Cardiac muscle cell (in vitro differentiated cells and primary cell): ENCODE measurements at regions not wholly inside any gene's neighbourhood (a gene's known extent, or its start where the extent isn't known, plus 50 kb on each side); places are given as distances from the start of the nearest gene placed in this dataset.

Experiments used
- DNase-seq, 2 donors: peaks; one replicate each; pipeline versions ENCODE4 v3.0.0 to v3.0.0-alpha.2; 2010 to 2017; ENCODE audit warnings: low read depth in 1 of 2, low spot score in 1 of 2
- H3K27ac ChIP-seq: fragments of 200-600 bp; sonication (generic); 2 replicates; pipeline ENCODE4 v1.5.1; 2016
- H3K27me3 ChIP-seq: fragments of 200-600 bp; sonication (generic); 2 replicates; pipeline ENCODE4 v1.6.0; 2016; ENCODE audit warnings: control low read depth
- H3K36me3 ChIP-seq: fragments of 200-600 bp; sonication (generic); 2 replicates; pipeline ENCODE4 v1.5.1; 2016; ENCODE audit warnings: control low read depth
- H3K4me1 ChIP-seq: fragments of 200-600 bp; sonication (generic); 2 replicates; pipeline ENCODE4 v1.8.1; 2017; ENCODE audit warnings: low read depth, mild to moderate bottlenecking, mixed run types
- H3K4me3 ChIP-seq: fragments of 200-600 bp; sonication (generic); 2 replicates; pipeline ENCODE4 v1.5.1; 2016; ENCODE audit warnings: mild to moderate bottlenecking
- H3K9me3 ChIP-seq: fragments of 200-600 bp; sonication (generic); 2 replicates; pipeline ENCODE4 v1.5.1; 2017; ENCODE audit warnings: low read depth, mild to moderate bottlenecking, control low read depth
- TF ChIP-seq, protein P1 (sequence below): IDR thresholded peaks from 2 replicates; pipeline ENCODE4 v1.5.1; 2012; ENCODE audit warnings: low read depth, mild to moderate bottlenecking, low read length

- Histone ChIP-seq H3K4me1 (no peaks in the 10 kb centered on the region), H3K9me3 (no peaks in the 10 kb centered on the region), H3K36me3 (no peaks in the 10 kb centered on the region), H3K4me3 (no peak overlapping the region), H3K27me3 (no peaks in the 10 kb centered on the region), H3K27ac (no peak overlapping the region)
- no peak for DNase-seq
- TF ChIP-seq, protein P1, sequence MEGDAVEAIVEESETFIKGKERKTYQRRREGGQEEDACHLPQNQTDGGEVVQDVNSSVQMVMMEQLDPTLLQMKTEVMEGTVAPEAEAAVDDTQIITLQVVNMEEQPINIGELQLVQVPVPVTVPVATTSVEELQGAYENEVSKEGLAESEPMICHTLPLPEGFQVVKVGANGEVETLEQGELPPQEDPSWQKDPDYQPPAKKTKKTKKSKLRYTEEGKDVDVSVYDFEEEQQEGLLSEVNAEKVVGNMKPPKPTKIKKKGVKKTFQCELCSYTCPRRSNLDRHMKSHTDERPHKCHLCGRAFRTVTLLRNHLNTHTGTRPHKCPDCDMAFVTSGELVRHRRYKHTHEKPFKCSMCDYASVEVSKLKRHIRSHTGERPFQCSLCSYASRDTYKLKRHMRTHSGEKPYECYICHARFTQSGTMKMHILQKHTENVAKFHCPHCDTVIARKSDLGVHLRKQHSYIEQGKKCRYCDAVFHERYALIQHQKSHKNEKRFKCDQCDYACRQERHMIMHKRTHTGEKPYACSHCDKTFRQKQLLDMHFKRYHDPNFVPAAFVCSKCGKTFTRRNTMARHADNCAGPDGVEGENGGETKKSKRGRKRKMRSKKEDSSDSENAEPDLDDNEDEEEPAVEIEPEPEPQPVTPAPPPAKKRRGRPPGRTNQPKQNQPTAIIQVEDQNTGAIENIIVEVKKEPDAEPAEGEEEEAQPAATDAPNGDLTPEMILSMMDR, result no peak
Observed at GRCh38 chr1:5664906-5665875, 327.0 kb downstream of the NPHP4 start.

- H3K4me1 ChIP-seq, result no peaks in the 10 kb centered on the region
- H3K36me3 ChIP-seq, result no peaks in the 10 kb centered on the region
- no peak overlapping the region for H3K4me3 ChIP-seq
- no peaks in the 10 kb centered on the region for H3K9me3 ChIP-seq
- no peak for DNase-seq
- H3K27ac ChIP-seq, result no peak overlapping the region
- TF ChIP-seq, protein P1, result no peak
- H3K27me3 ChIP-seq, result no peaks in the 10 kb centered on the region
Observed at GRCh38 chr1:5664081-5664768, 328.0 kb downstream of the NPHP4 start.

- H3K4me3 ChIP-seq, result no peak overlapping the region
- no peak overlapping the region for H3K27ac ChIP-seq
- no peaks in the 10 kb centered on the region for H3K36me3 ChIP-seq
- H3K9me3 ChIP-seq, result no peaks in the 10 kb centered on the region
- no peaks in the 10 kb centered on the region for H3K27me3 ChIP-seq
- TF ChIP-seq, protein P1, result no peak
- DNase-seq, result no peak
- H3K4me1 ChIP-seq, result no peaks in the 10 kb centered on the region
Observed at GRCh38 chr1:5662744-5663126, 329.5 kb downstream of the NPHP4 start.

DNA sequence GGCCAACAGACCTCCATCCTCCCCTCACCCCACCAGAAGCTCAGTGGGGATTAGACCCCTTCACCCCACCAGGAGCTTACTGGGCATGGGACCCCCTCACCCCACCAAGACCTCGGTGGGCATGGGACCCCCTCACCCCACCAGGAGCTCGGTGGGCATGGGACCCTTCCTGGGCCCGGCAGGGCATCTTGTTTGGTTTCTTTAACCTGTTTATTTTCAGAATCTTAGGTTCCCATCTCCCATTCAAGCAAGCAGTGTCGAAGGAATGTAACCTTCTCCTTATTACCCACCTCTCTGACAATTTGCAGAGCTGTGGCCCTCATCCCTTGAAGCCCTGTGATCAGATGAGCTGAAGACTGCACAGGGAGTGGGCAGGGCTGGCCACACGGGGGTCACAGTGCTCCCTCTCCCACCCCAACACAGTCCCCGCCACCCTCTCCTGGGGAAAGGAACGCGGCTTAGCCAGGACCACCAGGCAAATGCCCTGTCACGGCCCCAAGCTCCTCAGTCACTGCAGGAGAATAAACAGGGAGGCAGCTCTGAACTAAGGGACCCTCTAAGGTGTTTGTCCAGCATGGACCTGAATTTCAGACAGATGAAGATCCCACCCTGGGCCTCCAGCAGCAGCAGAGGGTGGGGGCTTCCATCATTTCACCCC is 330.0 kb downstream of the NPHP4 start:
- Histone ChIP-seq H3K27me3 (no peaks in the 10 kb centered on the region), H3K27ac (no peak overlapping the region), H3K4me1 (no peaks in the 10 kb centered on the region), H3K36me3 (no peaks in the 10 kb centered on the region), H3K9me3 (no peaks in the 10 kb centered on the region), H3K4me3 (no peak overlapping the region)
- DNase-seq, result no peak
- TF ChIP-seq, protein P1, result no peak

DNA sequence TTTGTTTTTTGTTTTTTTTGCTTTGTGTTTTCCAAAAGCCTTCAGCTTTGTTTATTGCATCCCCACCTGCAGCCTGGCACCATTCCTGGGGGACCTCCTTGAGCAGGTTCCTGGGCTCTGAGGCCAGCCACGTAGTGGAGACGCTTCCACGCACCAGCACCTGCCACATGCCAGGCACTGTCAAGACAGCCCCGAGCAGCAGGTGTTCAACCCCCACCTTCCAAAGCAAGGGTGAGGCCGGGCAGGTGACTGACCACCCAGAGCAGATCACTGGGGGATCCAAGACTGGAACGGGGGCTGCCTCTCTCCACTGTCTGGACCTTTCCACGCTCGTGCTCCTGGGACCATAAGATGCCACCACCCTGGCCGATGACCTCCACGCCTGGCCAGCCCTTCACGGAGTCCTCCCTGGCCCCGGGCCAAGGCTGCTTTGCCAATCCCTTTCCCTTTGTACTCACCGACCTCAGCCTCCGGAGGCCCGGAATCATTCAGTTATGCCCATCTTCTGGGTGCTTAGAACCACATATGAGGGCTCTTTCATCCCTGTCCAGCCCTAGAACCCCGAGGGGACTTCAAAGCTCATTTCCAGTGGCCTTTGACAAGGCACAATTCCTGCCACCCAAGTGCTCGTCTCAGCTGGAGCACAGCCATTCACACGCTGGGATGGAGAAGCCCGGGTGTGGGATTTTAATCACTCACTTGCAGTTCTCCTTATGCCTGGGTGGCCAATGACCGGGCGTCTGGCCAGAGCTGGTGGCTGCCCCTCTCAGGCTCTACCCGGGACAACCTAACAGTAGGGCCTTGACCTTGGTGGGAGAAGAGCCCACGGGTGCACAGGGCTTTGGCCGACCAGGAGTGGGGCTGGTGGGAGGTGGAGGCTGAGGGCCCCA is 330.8 kb downstream of the NPHP4 start:
- no peak overlapping the region for H3K4me3 ChIP-seq
- no peak for DNase-seq

More for the DNA sequence above, 330.8 kb downstream of the NPHP4 start:
- H3K27ac ChIP-seq, result no peak overlapping the region
- H3K27me3 ChIP-seq, result no peaks in the 10 kb centered on the region
- no peaks in the 10 kb centered on the region for H3K4me1 ChIP-seq
- TF ChIP-seq, protein P1, result no peak
- no peaks in the 10 kb centered on the region for H3K9me3 ChIP-seq
- no peaks in the 10 kb centered on the region for H3K36me3 ChIP-seq
